Astrocyte (in vitro differentiated cells and primary cell): ENCODE measurements at regions not wholly inside any gene's neighbourhood (a gene's known extent, or its start where the extent isn't known, plus 50 kb on each side); places are given as distances from the start of the nearest gene placed in this dataset.

Experiments used
- EZH2 ChIP-seq: IDR thresholded peaks from 2 replicates; pipeline ENCODE4 v1.6.1; 2012; ENCODE audit warnings: mild to moderate bottlenecking, low read length, inconsistent platforms; ENCODE audit not compliant: insufficient read depth
- TF ChIP-seq, protein P1 (sequence below): IDR thresholded peaks from 2 replicates; pipeline ENCODE4 v1.5.1; 2011; ENCODE audit warnings: low read depth, mild to moderate bottlenecking, inconsistent platforms, low read length, moderate library complexity; ENCODE audit not compliant: insufficient read depth

DNA sequence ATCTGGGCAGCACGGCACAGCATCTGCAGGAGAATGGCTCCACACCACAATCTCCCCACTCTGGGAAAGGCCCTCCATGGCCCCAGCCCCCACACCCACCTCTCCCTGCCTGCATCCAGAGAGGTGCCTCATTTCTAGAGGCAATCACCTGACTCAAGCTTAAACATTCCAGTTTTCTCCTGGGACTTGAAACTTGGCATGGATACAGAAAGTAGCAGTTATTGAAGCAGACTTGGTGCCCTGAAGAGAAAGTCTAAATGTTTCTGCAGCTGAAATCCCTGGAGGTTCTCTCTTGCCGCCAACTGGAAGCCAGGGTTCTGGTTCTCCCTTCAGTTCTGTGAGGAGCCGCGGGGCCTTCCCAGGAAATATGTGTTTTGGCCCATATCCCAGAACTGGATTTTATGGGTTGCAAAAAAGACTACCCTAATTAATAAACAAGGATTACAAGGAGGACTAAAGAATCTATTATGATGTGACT is 122.8 kb downstream of the SKIDA1 start:
- TF ChIP-seq, protein P1, sequence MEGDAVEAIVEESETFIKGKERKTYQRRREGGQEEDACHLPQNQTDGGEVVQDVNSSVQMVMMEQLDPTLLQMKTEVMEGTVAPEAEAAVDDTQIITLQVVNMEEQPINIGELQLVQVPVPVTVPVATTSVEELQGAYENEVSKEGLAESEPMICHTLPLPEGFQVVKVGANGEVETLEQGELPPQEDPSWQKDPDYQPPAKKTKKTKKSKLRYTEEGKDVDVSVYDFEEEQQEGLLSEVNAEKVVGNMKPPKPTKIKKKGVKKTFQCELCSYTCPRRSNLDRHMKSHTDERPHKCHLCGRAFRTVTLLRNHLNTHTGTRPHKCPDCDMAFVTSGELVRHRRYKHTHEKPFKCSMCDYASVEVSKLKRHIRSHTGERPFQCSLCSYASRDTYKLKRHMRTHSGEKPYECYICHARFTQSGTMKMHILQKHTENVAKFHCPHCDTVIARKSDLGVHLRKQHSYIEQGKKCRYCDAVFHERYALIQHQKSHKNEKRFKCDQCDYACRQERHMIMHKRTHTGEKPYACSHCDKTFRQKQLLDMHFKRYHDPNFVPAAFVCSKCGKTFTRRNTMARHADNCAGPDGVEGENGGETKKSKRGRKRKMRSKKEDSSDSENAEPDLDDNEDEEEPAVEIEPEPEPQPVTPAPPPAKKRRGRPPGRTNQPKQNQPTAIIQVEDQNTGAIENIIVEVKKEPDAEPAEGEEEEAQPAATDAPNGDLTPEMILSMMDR, result no peak
- TF ChIP-seq EZH2, result no peak
